ENCODE measurements at regions not wholly inside any gene's neighbourhood (a gene's known extent, or its start where the extent isn't known, plus 50 kb on each side); places are given as distances from the start of the nearest gene placed in this dataset.

DNA sequence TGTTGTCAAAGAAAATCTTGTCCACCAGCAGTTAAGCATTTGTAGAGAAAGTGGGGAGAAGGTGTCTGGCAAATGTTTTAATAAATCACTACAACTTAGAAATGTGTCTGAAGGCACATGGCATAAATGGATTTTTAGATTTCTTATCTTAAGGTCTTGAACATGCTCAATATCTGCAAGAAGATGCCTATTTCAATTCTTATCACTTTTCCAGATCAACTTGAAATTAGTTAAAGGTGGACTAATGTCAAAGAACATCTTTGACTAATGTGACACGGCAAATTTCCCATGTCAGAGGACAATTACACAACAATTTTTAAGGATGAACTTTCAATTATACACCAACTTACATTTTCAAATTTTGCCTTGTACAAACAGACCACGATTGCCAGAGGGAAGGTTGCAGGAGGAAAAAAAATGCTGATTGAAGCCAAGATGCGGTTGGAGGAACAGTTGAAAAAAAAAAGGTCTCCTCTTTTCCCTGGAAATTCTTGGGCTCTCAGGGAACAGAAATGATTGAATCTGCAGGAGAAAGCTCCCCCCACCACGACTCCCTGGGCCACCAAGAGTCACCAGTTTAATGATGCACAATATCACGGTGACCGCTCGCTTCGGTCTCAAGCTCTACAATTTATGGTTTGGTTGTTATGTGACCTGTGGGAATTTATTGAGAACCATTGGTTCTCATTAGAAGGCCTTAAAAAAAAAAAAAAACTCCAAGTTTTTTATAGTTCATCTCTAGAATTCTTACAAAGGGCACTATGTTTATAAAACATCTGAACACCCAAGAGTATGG lies 507.6 kb upstream of the ADAMTS9 start:
- TF ChIP-seq, protein P1, sequence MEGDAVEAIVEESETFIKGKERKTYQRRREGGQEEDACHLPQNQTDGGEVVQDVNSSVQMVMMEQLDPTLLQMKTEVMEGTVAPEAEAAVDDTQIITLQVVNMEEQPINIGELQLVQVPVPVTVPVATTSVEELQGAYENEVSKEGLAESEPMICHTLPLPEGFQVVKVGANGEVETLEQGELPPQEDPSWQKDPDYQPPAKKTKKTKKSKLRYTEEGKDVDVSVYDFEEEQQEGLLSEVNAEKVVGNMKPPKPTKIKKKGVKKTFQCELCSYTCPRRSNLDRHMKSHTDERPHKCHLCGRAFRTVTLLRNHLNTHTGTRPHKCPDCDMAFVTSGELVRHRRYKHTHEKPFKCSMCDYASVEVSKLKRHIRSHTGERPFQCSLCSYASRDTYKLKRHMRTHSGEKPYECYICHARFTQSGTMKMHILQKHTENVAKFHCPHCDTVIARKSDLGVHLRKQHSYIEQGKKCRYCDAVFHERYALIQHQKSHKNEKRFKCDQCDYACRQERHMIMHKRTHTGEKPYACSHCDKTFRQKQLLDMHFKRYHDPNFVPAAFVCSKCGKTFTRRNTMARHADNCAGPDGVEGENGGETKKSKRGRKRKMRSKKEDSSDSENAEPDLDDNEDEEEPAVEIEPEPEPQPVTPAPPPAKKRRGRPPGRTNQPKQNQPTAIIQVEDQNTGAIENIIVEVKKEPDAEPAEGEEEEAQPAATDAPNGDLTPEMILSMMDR (IDR thresholded peaks at IDR 0.05; ENCODE audit: insufficient read depth, low read length), result no peak
- TF ChIP-seq SPI1 (IDR thresholded peaks at IDR 0.05; ENCODE audit: borderline replicate concordance, low read depth), result no peak
- TF ChIP-seq, protein P2, sequence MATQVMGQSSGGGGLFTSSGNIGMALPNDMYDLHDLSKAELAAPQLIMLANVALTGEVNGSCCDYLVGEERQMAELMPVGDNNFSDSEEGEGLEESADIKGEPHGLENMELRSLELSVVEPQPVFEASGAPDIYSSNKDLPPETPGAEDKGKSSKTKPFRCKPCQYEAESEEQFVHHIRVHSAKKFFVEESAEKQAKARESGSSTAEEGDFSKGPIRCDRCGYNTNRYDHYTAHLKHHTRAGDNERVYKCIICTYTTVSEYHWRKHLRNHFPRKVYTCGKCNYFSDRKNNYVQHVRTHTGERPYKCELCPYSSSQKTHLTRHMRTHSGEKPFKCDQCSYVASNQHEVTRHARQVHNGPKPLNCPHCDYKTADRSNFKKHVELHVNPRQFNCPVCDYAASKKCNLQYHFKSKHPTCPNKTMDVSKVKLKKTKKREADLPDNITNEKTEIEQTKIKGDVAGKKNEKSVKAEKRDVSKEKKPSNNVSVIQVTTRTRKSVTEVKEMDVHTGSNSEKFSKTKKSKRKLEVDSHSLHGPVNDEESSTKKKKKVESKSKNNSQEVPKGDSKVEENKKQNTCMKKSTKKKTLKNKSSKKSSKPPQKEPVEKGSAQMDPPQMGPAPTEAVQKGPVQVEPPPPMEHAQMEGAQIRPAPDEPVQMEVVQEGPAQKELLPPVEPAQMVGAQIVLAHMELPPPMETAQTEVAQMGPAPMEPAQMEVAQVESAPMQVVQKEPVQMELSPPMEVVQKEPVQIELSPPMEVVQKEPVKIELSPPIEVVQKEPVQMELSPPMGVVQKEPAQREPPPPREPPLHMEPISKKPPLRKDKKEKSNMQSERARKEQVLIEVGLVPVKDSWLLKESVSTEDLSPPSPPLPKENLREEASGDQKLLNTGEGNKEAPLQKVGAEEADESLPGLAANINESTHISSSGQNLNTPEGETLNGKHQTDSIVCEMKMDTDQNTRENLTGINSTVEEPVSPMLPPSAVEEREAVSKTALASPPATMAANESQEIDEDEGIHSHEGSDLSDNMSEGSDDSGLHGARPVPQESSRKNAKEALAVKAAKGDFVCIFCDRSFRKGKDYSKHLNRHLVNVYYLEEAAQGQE (IDR thresholded peaks at IDR 0.05; ENCODE audit: insufficient replicate concordance, low read depth), result no peak
- TF ChIP-seq POLR2AphosphoS5 (IDR thresholded peaks at IDR 0.05; ENCODE audit: low read depth), result no peak

Measured in HL-60 (cell line).